Stimulated activated CD8-positive, alpha-beta memory T cell treated with anti-CD3 and anti-CD28 coated beads, Interleukin-12 subunit alpha, Interleukin-12 subunit beta, amount 100 ng/mL, for 1 hour (primary cell): ENCODE measurements at regions not wholly inside any gene's neighbourhood (a gene's known extent, or its start where the extent isn't known, plus 50 kb on each side); places are given as distances from the start of the nearest gene placed in this dataset.

Experiments used
- DNase-seq: peaks from one replicate; pipeline ENCODE4 v3.0.0-alpha.2; 2020; ENCODE audit warnings: low read depth

- no peak for DNase-seq
Observed at GRCh38 chr13:29925457-29926097, 75.2 kb upstream of the UBL3 start.

- no peak for DNase-seq
Observed at GRCh38 chr13:29924482-29925350, 74.3 kb upstream of the UBL3 start.

- peak; percentile 36 for DNase-seq
Observed at GRCh38 chr13:29923554-29924481, 73.4 kb upstream of the UBL3 start.

- no peak for DNase-seq
Observed at GRCh38 chr13:29922896-29923295, 72.5 kb upstream of the UBL3 start.

- no peak for DNase-seq
Observed at GRCh38 chr13:29922281-29922821, 71.9 kb upstream of the UBL3 start.

GRCh38 chr13:29921542-29921941 lies 71.1 kb upstream of the UBL3 start:
- no peak for DNase-seq

- no peak for DNase-seq
Observed at GRCh38 chr13:29920025-29920643, 69.7 kb upstream of the UBL3 start.

- no peak for DNase-seq
Observed at GRCh38 chr13:29918845-29919244, 68.4 kb upstream of the UBL3 start.

GRCh38 chr13:29917650-29918049 lies 67.2 kb upstream of the UBL3 start:
- no peak for DNase-seq

- DNase-seq, result no peak
Observed at GRCh38 chr13:29914581-29914980, 64.2 kb upstream of the UBL3 start.

- DNase-seq, result no peak
Observed at GRCh38 chr13:29911781-29912418, 61.5 kb upstream of the UBL3 start.

- DNase-seq, result no peak
Observed at GRCh38 chr13:29909975-29910674, 59.7 kb upstream of the UBL3 start.

- no peak for DNase-seq
Observed at GRCh38 chr13:29909081-29909730, 58.8 kb upstream of the UBL3 start.

GRCh38 chr13:29908416-29909080 lies 58.1 kb upstream of the UBL3 start:
- DNase-seq, result no peak

- no peak for DNase-seq
Observed at GRCh38 chr13:29907670-29908069, 57.3 kb upstream of the UBL3 start.

- DNase-seq, result no peak
Observed at GRCh38 chr13:29906432-29907011, 56.1 kb upstream of the UBL3 start.

- no peak for DNase-seq
Observed at GRCh38 chr13:29905845-29906244, 55.4 kb upstream of the UBL3 start.

- no peak for DNase-seq
Observed at GRCh38 chr13:29903996-29904395, 53.6 kb upstream of the UBL3 start.

GRCh38 chr13:29903543-29903942 lies 53.1 kb upstream of the UBL3 start:
- no peak for DNase-seq
